HL-60 (cell line): ENCODE measurements at regions not wholly inside any gene's neighbourhood (a gene's known extent, or its start where the extent isn't known, plus 50 kb on each side); places are given as distances from the start of the nearest gene placed in this dataset.

ENCODE experiments used
- CTCF ChIP-seq: IDR thresholded peaks from one replicate; pipeline ENCODE4 v1.5.1; 2011; ENCODE audit warnings: low read length, control low read depth, inconsistent platforms; ENCODE audit not compliant: insufficient read depth
- POLR2AphosphoS5 ChIP-seq: IDR thresholded peaks from 2 replicates; pipeline ENCODE4 v1.6.1; 2012; ENCODE audit warnings: low read depth

GRCh38 chr10:117638200-117638599, 95.7 kb downstream of the EMX2 start:
- TF ChIP-seq CTCF (no peak), POLR2AphosphoS5 (no peak)
